K562 (cell line): ENCODE measurements at regions not wholly inside any gene's neighbourhood (a gene's known extent, or its start where the extent isn't known, plus 50 kb on each side); places are given as distances from the start of the nearest gene placed in this dataset.

Experiments
- ATF7 ChIP-seq: fragments of 450-650 bp; IDR thresholded peaks from 2 replicates; pipeline ENCODE4 v1.7.1; 2014; ENCODE audit warnings: mild to moderate bottlenecking, moderate library complexity
- CHD4 ChIP-seq: fragments of 200-600 bp; sonication (generic); IDR thresholded peaks from 3 replicates; pipeline ENCODE4 v1.6.1; 2012; ENCODE audit warnings: low read depth, mild to moderate bottlenecking, mixed read lengths, low read length, inconsistent platforms; ENCODE audit not compliant: insufficient read depth, insufficient replicate concordance, poor library complexity, severe bottlenecking
- DACH1 ChIP-seq: fragments of 450-650 bp; IDR thresholded peaks from 2 replicates; pipeline ENCODE4 v1.6.1; 2018; ENCODE audit not compliant: partially characterized antibody
- DIDO1 ChIP-seq: fragments of 450-650 bp; IDR thresholded peaks from 2 replicates; pipeline ENCODE4 v1.6.1; 2016; ENCODE audit warnings: low read depth, missing biosample characterization, missing genetic modification characterization
- ELF1 ChIP-seq: fragments of 200-800 bp; sonication (Bioruptor generic); IDR thresholded peaks from 2 replicates; pipeline ENCODE4 v1.6.1; 2016; ENCODE audit warnings: missing genetic modification characterization, missing compliant biosample characterization
- HMGN3 ChIP-seq: IDR thresholded peaks from 2 replicates; pipeline ENCODE4 v1.6.1; 2011; ENCODE audit warnings: borderline replicate concordance, low read depth, mild to moderate bottlenecking, mixed read lengths, low read length; ENCODE audit not compliant: insufficient read length; ENCODE audit errors: extremely low read depth
- MIER1 ChIP-seq: fragments of 450-650 bp; IDR thresholded peaks from 2 replicates; pipeline ENCODE4 v1.6.1; 2016; ENCODE audit warnings: antibody characterized with exemption, mild to moderate bottlenecking, low read depth
- NCOA6 ChIP-seq: fragments of 450-650 bp; IDR thresholded peaks from 2 replicates; pipeline ENCODE4 v1.6.1; 2017; ENCODE audit warnings: mild to moderate bottlenecking
- NRF1 ChIP-seq, 2 experiments: fragments of 450-650 bp; IDR thresholded peaks in 1 of 2; conservative IDR thresholded peaks in 1 of 2; 2 replicates each; pipeline ENCODE4 v1.6.1; 2014; ENCODE audit warnings: mild to moderate bottlenecking in 2 of 2
- SMARCE1 ChIP-seq: fragments of 450-650 bp; IDR thresholded peaks from 2 replicates; pipeline ENCODE4 v1.7.1; 2016; ENCODE audit warnings: mild to moderate bottlenecking
- ZFX ChIP-seq: sonication (generic); formaldehyde crosslinking; IDR thresholded peaks from 2 replicates; pipeline ENCODE4 v1.8.0; 2022; ENCODE audit warnings: mild to moderate bottlenecking, missing genetic modification reagents, moderate library complexity
- ZNF184 ChIP-seq: sonication (generic); formaldehyde crosslinking; IDR thresholded peaks from 2 replicates; pipeline ENCODE4 v1.5.0; 2020; ENCODE audit warnings: missing genetic modification reagents
- ZNF445 ChIP-seq: fragments of 250-450 bp; sonication (Bioruptor Pico); IDR thresholded peaks from 2 replicates; pipeline ENCODE4 v1.4.0; 2020; ENCODE audit warnings: low read depth, mild to moderate bottlenecking, moderate library complexity
- ZNF583 ChIP-seq: fragments of 250-450 bp; sonication (Bioruptor Pico); IDR thresholded peaks from 2 replicates; pipeline ENCODE4 v1.4.0; 2020
- ZSCAN29 ChIP-seq: fragments of 450-650 bp; IDR thresholded peaks from 2 replicates; pipeline ENCODE4 v1.6.1; 2017
- TF ChIP-seq, protein P1 (sequence below): fragments of 450-650 bp; IDR thresholded peaks from 2 replicates; pipeline ENCODE4 v1.7.1; 2018; ENCODE audit warnings: mild to moderate bottlenecking, low read depth; ENCODE audit not compliant: partially characterized antibody
- TF ChIP-seq, protein P2 (sequence below), 3 experiments: fragments of 200-800 bp in 1 of 3; fragments of 250-450 bp in 1 of 3; fragments of 450-650 bp in 1 of 3; sonication (Bioruptor Pico) in 1 of 3; sonication (Bioruptor generic) in 1 of 3; formaldehyde crosslinking in 1 of 3; IDR thresholded peaks; 2 replicates each; pipeline versions ENCODE4 v1.6.1 to v1.8.0; 2016 to 2022; ENCODE audit warnings: mild to moderate bottlenecking in 2 of 3, missing genetic modification characterization in 2 of 3, missing compliant biosample characterization in 1 of 3, moderate library complexity in 1 of 3
- TF ChIP-seq, protein P3 (sequence below): fragments of 250-450 bp; sonication (Bioruptor Pico); IDR thresholded peaks from 2 replicates; pipeline ENCODE4 v1.5.0; 2020; ENCODE audit warnings: mild to moderate bottlenecking, borderline replicate concordance

DNA sequence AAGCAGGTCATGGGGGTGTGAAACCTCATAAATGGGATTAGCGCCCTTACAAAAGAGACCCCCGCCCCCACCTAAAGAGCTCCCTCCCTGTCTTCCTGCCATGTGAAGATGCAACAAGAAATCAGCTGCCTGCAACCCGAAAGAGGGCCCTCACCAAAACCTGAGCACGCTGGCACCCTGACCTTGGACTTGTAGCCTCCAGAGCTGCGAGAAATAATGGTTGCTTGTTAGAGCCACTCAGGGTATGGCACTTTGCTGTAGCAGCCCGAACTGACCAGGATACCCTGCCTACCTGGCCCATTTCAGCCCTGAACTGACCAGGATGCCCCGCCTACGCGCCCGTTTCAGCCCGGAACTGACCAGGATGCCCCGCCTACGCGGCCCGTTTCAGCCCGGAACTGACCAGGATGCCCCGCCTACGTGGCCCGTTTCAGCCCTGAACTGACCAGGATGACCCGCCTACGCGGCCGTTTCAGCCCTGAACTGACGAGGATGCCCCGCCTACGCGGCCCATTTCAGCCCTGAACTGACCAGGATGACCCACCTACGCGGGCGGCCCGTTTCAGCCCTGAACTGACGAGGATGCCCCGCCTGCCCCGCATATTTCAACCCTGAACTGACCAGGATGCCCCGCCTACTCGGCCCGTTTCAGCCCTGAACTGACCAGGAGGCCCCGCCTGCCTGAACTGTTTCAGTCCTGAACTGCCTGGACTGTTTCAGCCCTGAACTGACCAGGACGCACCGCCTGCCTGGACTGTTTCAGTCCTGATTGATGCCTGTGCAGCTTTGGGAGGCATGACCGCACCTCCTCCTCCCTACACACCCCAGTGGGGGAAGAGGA, 120.0 kb downstream of the UQCRFS1 start (continued):
- TF ChIP-seq, protein P1, sequence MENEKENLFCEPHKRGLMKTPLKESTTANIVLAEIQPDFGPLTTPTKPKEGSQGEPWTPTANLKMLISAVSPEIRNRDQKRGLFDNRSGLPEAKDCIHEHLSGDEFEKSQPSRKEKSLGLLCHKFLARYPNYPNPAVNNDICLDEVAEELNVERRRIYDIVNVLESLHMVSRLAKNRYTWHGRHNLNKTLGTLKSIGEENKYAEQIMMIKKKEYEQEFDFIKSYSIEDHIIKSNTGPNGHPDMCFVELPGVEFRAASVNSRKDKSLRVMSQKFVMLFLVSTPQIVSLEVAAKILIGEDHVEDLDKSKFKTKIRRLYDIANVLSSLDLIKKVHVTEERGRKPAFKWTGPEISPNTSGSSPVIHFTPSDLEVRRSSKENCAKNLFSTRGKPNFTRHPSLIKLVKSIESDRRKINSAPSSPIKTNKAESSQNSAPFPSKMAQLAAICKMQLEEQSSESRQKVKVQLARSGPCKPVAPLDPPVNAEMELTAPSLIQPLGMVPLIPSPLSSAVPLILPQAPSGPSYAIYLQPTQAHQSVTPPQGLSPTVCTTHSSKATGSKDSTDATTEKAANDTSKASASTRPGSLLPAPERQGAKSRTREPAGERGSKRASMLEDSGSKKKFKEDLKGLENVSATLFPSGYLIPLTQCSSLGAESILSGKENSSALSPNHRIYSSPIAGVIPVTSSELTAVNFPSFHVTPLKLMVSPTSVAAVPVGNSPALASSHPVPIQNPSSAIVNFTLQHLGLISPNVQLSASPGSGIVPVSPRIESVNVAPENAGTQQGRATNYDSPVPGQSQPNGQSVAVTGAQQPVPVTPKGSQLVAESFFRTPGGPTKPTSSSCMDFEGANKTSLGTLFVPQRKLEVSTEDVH, result no peak
- TF ChIP-seq ZNF445 (CRISPR knock-in tag), result no peak
- no peak for TF ChIP-seq DACH1
- peak; percentile 63 to 68; a peak in 3 of 4 replicates for TF ChIP-seq NRF1 (conservative IDR thresholded peaks at IDR 0.05 in 1 of 2, IDR thresholded peaks at IDR 0.05 in 1 of 2)
- TF ChIP-seq HMGN3, result peak; percentile 34
- TF ChIP-seq ZFX (CRISPR knock-in tag), result peak; percentile 47
- TF ChIP-seq DIDO1 (tag), result no peak
- no peak for TF ChIP-seq ZNF583 (CRISPR knock-in tag)
- no peak for TF ChIP-seq NCOA6
- TF ChIP-seq SMARCE1, result no peak
- TF ChIP-seq ELF1 (tag), result peak; percentile 79
- TF ChIP-seq, protein P2, sequence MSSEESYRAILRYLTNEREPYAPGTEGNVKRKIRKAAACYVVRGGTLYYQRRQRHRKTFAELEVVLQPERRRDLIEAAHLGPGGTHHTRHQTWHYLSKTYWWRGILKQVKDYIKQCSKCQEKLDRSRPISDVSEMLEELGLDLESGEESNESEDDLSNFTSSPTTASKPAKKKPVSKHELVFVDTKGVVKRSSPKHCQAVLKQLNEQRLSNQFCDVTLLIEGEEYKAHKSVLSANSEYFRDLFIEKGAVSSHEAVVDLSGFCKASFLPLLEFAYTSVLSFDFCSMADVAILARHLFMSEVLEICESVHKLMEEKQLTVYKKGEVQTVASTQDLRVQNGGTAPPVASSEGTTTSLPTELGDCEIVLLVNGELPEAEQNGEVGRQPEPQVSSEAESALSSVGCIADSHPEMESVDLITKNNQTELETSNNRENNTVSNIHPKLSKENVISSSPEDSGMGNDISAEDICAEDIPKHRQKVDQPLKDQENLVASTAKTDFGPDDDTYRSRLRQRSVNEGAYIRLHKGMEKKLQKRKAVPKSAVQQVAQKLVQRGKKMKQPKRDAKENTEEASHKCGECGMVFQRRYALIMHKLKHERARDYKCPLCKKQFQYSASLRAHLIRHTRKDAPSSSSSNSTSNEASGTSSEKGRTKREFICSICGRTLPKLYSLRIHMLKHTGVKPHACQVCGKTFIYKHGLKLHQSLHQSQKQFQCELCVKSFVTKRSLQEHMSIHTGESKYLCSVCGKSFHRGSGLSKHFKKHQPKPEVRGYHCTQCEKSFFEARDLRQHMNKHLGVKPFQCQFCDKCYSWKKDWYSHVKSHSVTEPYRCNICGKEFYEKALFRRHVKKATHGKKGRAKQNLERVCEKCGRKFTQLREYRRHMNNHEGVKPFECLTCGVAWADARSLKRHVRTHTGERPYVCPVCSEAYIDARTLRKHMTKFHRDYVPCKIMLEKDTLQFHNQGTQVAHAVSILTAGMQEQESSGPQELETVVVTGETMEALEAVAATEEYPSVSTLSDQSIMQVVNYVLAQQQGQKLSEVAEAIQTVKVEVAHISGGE (CRISPR knock-in tag; IDR thresholded peaks at IDR 0.05), result no peak
- TF ChIP-seq ZSCAN29, result peak; percentile 83; the same call in 1 of the 2 replicates
- no peak for TF ChIP-seq ZNF184 (CRISPR knock-in tag)
- TF ChIP-seq, protein P3, sequence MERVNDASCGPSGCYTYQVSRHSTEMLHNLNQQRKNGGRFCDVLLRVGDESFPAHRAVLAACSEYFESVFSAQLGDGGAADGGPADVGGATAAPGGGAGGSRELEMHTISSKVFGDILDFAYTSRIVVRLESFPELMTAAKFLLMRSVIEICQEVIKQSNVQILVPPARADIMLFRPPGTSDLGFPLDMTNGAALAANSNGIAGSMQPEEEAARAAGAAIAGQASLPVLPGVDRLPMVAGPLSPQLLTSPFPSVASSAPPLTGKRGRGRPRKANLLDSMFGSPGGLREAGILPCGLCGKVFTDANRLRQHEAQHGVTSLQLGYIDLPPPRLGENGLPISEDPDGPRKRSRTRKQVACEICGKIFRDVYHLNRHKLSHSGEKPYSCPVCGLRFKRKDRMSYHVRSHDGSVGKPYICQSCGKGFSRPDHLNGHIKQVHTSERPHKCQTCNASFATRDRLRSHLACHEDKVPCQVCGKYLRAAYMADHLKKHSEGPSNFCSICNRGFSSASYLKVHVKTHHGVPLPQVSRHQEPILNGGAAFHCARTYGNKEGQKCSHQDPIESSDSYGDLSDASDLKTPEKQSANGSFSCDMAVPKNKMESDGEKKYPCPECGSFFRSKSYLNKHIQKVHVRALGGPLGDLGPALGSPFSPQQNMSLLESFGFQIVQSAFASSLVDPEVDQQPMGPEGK (CRISPR knock-in tag), result no peak
- TF ChIP-seq MIER1, result no peak
- TF ChIP-seq CHD4, result no peak
- TF ChIP-seq ATF7, result 0 out of 2 replicates have a peak, but pooled peaks have one; percentile 21
